Ovary (tissue), 3 donors: ENCODE measurements at regions not wholly inside any gene's neighbourhood (a gene's known extent, or its start where the extent isn't known, plus 50 kb on each side); places are given as distances from the start of the nearest gene placed in this dataset.

Source experiments
- EP300 ChIP-seq: sonication (generic); formaldehyde crosslinking; IDR thresholded peaks from one replicate; pipeline ENCODE4 v1.6.1; 2017; ENCODE audit warnings: antibody characterized with exemption
- POLR2A ChIP-seq: fragments of 450-650 bp; IDR thresholded peaks from one replicate; pipeline ENCODE4 v1.6.1; 2017; ENCODE audit warnings: antibody characterized with exemption, mild to moderate bottlenecking, moderate library complexity
- TF ChIP-seq, protein P1 (sequence below), 3 donors: fragments of 450-650 bp in 2 of 3; fragments of 200-600 bp in 1 of 3; IDR thresholded peaks; one replicate each; pipeline versions ENCODE4 v1.5.1 to v1.8.0; 2016 to 2022; ENCODE audit warnings: antibody characterized with exemption in 3 of 3, mild to moderate bottlenecking in 1 of 3
- donor health status: DM: no; HTN: no; CAD: no.

DNA sequence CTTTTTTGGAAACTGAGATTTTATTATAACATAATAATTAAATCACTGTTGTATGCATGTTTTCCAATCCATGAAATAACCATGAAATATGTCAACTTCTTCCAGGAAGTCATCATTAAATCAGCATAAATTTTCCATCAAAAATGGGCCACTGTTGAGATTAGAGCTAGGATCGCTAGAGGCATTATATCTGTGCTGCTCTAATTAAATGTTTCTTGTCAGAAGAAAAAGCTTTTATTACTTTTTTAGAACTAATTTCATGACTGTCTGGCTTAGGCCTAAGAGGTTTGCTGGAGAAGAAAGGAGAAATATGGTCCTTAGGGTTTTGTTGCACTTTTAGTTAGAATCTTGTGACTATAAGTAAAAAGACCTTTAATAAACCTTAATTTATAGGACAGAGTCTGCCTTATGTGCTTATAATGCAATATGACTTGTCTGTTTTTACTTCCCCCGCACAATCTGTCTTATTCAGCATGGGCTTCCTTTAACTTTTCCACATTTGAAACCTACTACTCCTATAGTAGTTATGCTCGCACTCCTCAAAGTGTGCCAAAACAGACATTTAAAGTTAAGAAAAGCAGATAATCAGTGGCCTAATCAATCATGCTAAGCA, 363.4 kb upstream of the GCFC2 start:
- TF ChIP-seq, protein P1, sequence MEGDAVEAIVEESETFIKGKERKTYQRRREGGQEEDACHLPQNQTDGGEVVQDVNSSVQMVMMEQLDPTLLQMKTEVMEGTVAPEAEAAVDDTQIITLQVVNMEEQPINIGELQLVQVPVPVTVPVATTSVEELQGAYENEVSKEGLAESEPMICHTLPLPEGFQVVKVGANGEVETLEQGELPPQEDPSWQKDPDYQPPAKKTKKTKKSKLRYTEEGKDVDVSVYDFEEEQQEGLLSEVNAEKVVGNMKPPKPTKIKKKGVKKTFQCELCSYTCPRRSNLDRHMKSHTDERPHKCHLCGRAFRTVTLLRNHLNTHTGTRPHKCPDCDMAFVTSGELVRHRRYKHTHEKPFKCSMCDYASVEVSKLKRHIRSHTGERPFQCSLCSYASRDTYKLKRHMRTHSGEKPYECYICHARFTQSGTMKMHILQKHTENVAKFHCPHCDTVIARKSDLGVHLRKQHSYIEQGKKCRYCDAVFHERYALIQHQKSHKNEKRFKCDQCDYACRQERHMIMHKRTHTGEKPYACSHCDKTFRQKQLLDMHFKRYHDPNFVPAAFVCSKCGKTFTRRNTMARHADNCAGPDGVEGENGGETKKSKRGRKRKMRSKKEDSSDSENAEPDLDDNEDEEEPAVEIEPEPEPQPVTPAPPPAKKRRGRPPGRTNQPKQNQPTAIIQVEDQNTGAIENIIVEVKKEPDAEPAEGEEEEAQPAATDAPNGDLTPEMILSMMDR (IDR thresholded peaks at IDR 0.05): no peak
- TF ChIP-seq POLR2A: no peak
- no peak for TF ChIP-seq EP300
